GM23338 (cell line): ENCODE measurements at regions not wholly inside any gene's neighbourhood (a gene's known extent, or its start where the extent isn't known, plus 50 kb on each side); places are given as distances from the start of the nearest gene placed in this dataset.
"Not testable (repeated sequence)": the region's sequence is repeated elsewhere in the genome, so short reads cannot be mapped to it uniquely, and the experiment has no call there.

Experiments
- ATAC-seq: fragments of 200-7000 bp; cut with Tn5 transposase; 3 replicates; pipeline ENCODE4 v1.9.1; 2020
- DNase-seq: peaks from one replicate; pipeline ENCODE4 v3.0.0-alpha.2; 2015; ENCODE audit warnings: low spot score
- H2AFZ ChIP-seq: fragments of 200-600 bp; sonication (generic); 2 replicates; pipeline ENCODE4 v1.8.0; 2016; ENCODE audit warnings: antibody characterized with exemption, mild to moderate bottlenecking, moderate library complexity
- H3F3A ChIP-seq: fragments of 200-600 bp; sonication (generic); replicated peaks from 2 replicates; pipeline ENCODE4 v1.8.0; 2017; ENCODE audit warnings: antibody characterized with exemption, mixed run types, low read depth
- H3K27ac ChIP-seq: fragments of 200-600 bp; sonication (generic); 2 replicates; pipeline ENCODE4 v1.6.1; 2016; ENCODE audit warnings: low read depth
- H3K27me3 ChIP-seq: fragments of 200-600 bp; sonication (generic); 2 replicates; pipeline ENCODE4 v1.8.0; 2016; ENCODE audit warnings: mild to moderate bottlenecking, mixed run types, moderate library complexity; ENCODE audit not compliant: insufficient read depth
- H3K36me3 ChIP-seq: fragments of 200-600 bp; sonication (generic); 2 replicates; pipeline ENCODE4 v1.8.0; 2016; ENCODE audit warnings: mild to moderate bottlenecking; ENCODE audit not compliant: insufficient read depth
- H3K4me1 ChIP-seq: fragments of 200-600 bp; sonication (generic); 2 replicates; pipeline ENCODE4 v1.8.0; 2016; ENCODE audit warnings: mild to moderate bottlenecking, moderate library complexity; ENCODE audit not compliant: insufficient read depth
- H3K4me2 ChIP-seq: fragments of 200-600 bp; sonication (generic); 2 replicates; pipeline ENCODE4 v1.7.1; 2017; ENCODE audit warnings: mixed run types
- H3K4me3 ChIP-seq: fragments of 200-600 bp; sonication (generic); 2 replicates; pipeline ENCODE4 v1.6.1; 2016; ENCODE audit warnings: mixed run types
- H3K79me2 ChIP-seq: fragments of 200-600 bp; sonication (generic); replicated peaks from 2 replicates; pipeline ENCODE4 v1.8.0; 2017; ENCODE audit warnings: mild to moderate bottlenecking; ENCODE audit not compliant: insufficient read depth
- H3K9me2 ChIP-seq: fragments of 200-600 bp; sonication (generic); 2 replicates; pipeline ENCODE4 v1.8.0; 2017; ENCODE audit not compliant: insufficient read depth
- H4K20me1 ChIP-seq: fragments of 200-600 bp; sonication (generic); replicated peaks from 2 replicates; pipeline ENCODE4 v1.8.0; 2017; ENCODE audit warnings: mild to moderate bottlenecking; ENCODE audit not compliant: insufficient read depth
- H3K27ac Mint-ChIP-seq: 2 replicates; pipeline ENCODE4 v1.8.0; 2020; ENCODE audit warnings: inconsistent platforms, mild to moderate bottlenecking, moderate library complexity, mixed read lengths
- H3K27me3 Mint-ChIP-seq: 3 replicates; pipeline ENCODE4 v1.8.0; 2022; ENCODE audit warnings: low read depth, mild to moderate bottlenecking, moderate library complexity, mixed read lengths, inconsistent platforms; ENCODE audit not compliant: insufficient read depth, poor library complexity
- H3K36me3 Mint-ChIP-seq: 3 replicates; pipeline ENCODE4 v1.8.0; 2021; ENCODE audit warnings: low read depth, mild to moderate bottlenecking, inconsistent platforms, moderate library complexity, mixed read lengths
- H3K4me1 Mint-ChIP-seq: 3 replicates; pipeline ENCODE4 v1.8.0; 2020; ENCODE audit warnings: mild to moderate bottlenecking, inconsistent platforms, mixed read lengths
- H3K4me3 Mint-ChIP-seq: 3 replicates; pipeline ENCODE4 v1.8.0; 2021; ENCODE audit warnings: moderate library complexity, mild to moderate bottlenecking, inconsistent platforms, mixed read lengths
- H3K9me3 Mint-ChIP-seq: 3 replicates; pipeline ENCODE4 v1.8.0; 2020; ENCODE audit warnings: moderate library complexity, mild to moderate bottlenecking, inconsistent platforms, mixed read lengths
- CTCF ChIP-seq, 2 experiments: fragments of 200-600 bp in 1 of 2; sonication (generic) in 1 of 2; conservative IDR thresholded peaks; 2 replicates each; pipeline versions ENCODE4 v1.5.1 to v1.6.1; 2016 to 2017; ENCODE audit warnings: antibody characterized with exemption in 2 of 2, low read depth in 2 of 2, mild to moderate bottlenecking in 2 of 2, moderate library complexity in 1 of 2
- ETS1 ChIP-seq: IDR thresholded peaks from 2 replicates; pipeline ENCODE4 v1.6.1; 2016; ENCODE audit warnings: antibody characterized with exemption
- EZH2phosphoT487 ChIP-seq: fragments of 200-600 bp; sonication (generic); IDR thresholded peaks from one replicate; pipeline ENCODE4 v1.8.1; 2018; ENCODE audit warnings: antibody characterized with exemption; ENCODE audit not compliant: unreplicated experiment
- JUNB ChIP-seq: IDR thresholded peaks from one replicate; pipeline ENCODE4 v1.6.1; 2016; ENCODE audit warnings: antibody characterized with exemption; ENCODE audit not compliant: unreplicated experiment
- NANOG ChIP-seq: IDR thresholded peaks from 2 replicates; pipeline ENCODE4 v1.6.1; 2016; ENCODE audit warnings: antibody characterized with exemption, borderline replicate concordance
- STAT1 ChIP-seq: IDR thresholded peaks from one replicate; pipeline ENCODE4 v1.6.1; 2016; ENCODE audit warnings: antibody characterized with exemption; ENCODE audit not compliant: unreplicated experiment
- ZNF114 ChIP-seq: fragments of 250-450 bp; sonication (Bioruptor Pico); IDR thresholded peaks from 2 replicates; pipeline ENCODE4 v1.5.0; 2020; ENCODE audit warnings: mild to moderate bottlenecking, moderate library complexity
- ZNF462 ChIP-seq: fragments of 250-450 bp; sonication (Bioruptor Pico); IDR thresholded peaks from 2 replicates; pipeline ENCODE4 v1.5.0; 2020; ENCODE audit warnings: mild to moderate bottlenecking, moderate library complexity

- TF ChIP-seq ZNF462 (no peak), CTCF (conservative IDR thresholded peaks at IDR 0.05; ENCODE audit: low read depth in 2 of 2) (no peak), ZNF114 (CRISPR knock-in tag) (no peak), ETS1 (no peak), JUNB (no peak), STAT1 (no peak), EZH2phosphoT487 (no peak), NANOG (no peak)
Measured at GRCh38 chr10:83769281-83769820, 370.0 kb upstream of the GHITM start (continued).

GRCh38 chr10:83786701-83787100 lies 352.6 kb upstream of the GHITM start:
- Mint-ChIP-seq H3K4me3 (peak overlapping the region; percentile 58), H3K27me3 (peaks cover 11% of the 10 kb centered on the region), H3K27ac (peak overlapping the region; percentile 44; the same call in 1 of the 2 replicates), H3K4me1 (peaks cover 12% of the 10 kb centered on the region)
- Histone ChIP-seq H3K4me3 (peak overlapping the region; percentile 46), H2AFZ (peak overlapping the region; percentile 90; the same call in 1 of the 2 replicates), H3K4me2 (peak overlapping the region; percentile 51; the same call in 1 of the 2 replicates)
- not testable (repeated sequence) for H3K36me3 ChIP-seq, H3K9me2 ChIP-seq, H3K79me2 ChIP-seq, H4K20me1 ChIP-seq, H3K4me1 ChIP-seq, H3K36me3 Mint-ChIP-seq, H3K9me3 Mint-ChIP-seq, H3K27ac ChIP-seq, ATAC-seq, H3F3A ChIP-seq, H3K27me3 ChIP-seq
- DNase-seq = peak; percentile 8
